ENCODE measurements at regions not wholly inside any gene's neighbourhood (a gene's known extent, or its start where the extent isn't known, plus 50 kb on each side); places are given as distances from the start of the nearest gene placed in this dataset.

DNA sequence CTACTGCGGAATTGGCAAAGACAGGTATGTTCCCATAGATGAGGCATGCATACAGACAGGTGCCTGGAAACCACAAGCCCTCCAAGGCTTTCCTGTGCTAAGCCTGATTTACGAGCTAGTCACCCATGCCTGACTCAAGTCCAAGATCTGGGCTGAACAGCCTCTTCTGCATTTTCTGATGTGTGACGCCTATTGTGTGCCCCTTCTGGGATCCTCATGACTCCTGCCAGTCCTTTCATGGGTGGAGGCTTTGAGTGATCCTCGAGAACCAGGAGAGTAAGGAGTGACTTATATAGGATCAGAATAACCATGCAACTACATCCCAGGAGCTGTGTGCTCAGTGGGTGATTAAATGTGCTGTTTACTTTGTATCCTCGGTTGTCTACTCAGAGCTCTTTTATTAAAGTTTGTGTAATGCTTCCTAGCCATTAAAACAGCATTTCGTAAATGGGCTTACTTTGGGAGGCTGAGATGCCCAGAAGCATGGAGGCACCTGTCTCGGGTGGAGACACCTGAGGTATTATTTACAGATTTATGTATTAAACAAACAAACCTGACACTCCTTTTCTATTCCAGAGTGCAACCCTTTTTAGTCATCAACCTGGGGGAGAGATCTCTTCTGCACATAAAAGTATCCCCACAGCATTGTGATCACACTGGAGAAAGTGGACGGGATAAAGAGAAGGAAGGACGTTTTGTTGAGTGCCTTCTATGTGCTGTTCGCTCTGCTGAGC lies 373.0 kb upstream of the DYNLRB2 start:
- CTCF ChIA-PET = no interaction called here
- no peak for DNase-seq (ENCODE audit: extremely low spot score)
- TF ChIP-seq BHLHE40 (IDR thresholded peaks at IDR 0.05; ENCODE audit: borderline replicate concordance) (no peak), TARDBP (IDR thresholded peaks at IDR 0.05) (no peak), FOXA1 (IDR thresholded peaks at IDR 0.05) (no peak), FOXK2 (IDR thresholded peaks at IDR 0.05) (no peak), SP1 (IDR thresholded peaks at IDR 0.05) (no peak), ARNT (IDR thresholded peaks at IDR 0.05) (no peak), CTBP1 (IDR thresholded peaks at IDR 0.05; ENCODE audit: borderline replicate concordance) (no peak), SUZ12 (IDR thresholded peaks at IDR 0.05) (no peak), ZNF384 (IDR thresholded peaks at IDR 0.05) (no peak), FOXM1 (IDR thresholded peaks at IDR 0.05; ENCODE audit: borderline replicate concordance) (no peak), L3MBTL2 (conservative IDR thresholded peaks at IDR 0.05) (no peak)
- TF ChIP-seq, protein P1, sequence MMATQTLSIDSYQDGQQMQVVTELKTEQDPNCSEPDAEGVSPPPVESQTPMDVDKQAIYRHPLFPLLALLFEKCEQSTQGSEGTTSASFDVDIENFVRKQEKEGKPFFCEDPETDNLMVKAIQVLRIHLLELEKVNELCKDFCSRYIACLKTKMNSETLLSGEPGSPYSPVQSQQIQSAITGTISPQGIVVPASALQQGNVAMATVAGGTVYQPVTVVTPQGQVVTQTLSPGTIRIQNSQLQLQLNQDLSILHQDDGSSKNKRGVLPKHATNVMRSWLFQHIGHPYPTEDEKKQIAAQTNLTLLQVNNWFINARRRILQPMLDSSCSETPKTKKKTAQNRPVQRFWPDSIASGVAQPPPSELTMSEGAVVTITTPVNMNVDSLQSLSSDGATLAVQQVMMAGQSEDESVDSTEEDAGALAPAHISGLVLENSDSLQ (IDR thresholded peaks at IDR 0.05) = no peak
- POLR2A ChIA-PET = no interaction called here

DNA sequence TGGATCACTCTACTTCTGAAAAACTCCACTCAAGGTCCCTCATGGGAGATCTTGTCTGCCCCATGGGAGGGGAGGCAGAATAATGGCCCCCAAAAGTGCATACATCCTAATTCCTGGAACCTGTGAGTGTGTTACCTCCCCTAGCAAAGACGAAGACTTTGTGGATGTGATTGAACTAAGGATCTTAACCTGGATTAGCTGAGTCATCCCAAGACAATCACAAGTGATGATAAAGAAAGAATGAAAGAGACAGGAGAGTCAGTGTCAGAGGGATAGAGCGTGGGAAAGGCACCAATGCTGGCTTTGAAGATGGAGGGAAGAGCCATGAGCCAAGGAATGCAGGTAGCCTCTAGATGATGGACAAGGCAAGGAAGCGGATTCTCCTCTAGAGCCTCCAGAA lies 374.7 kb upstream of the DYNLRB2 start:
- TF ChIP-seq FOXA1 (IDR thresholded peaks at IDR 0.05) (no peak), L3MBTL2 (conservative IDR thresholded peaks at IDR 0.05) (no peak), ZNF384 (IDR thresholded peaks at IDR 0.05) (no peak), SP1 (IDR thresholded peaks at IDR 0.05) (no peak), SUZ12 (IDR thresholded peaks at IDR 0.05) (no peak), ELF4 (IDR thresholded peaks at IDR 0.05) (no peak), HDGF (IDR thresholded peaks at IDR 0.05; ENCODE audit: borderline replicate concordance) (no peak), FOXM1 (IDR thresholded peaks at IDR 0.05; ENCODE audit: borderline replicate concordance) (no peak)
- POLR2A ChIA-PET = no interaction called here
- DNase-seq (ENCODE audit: extremely low spot score) = no peak
- CTCF ChIA-PET = no interaction called here

DNA sequence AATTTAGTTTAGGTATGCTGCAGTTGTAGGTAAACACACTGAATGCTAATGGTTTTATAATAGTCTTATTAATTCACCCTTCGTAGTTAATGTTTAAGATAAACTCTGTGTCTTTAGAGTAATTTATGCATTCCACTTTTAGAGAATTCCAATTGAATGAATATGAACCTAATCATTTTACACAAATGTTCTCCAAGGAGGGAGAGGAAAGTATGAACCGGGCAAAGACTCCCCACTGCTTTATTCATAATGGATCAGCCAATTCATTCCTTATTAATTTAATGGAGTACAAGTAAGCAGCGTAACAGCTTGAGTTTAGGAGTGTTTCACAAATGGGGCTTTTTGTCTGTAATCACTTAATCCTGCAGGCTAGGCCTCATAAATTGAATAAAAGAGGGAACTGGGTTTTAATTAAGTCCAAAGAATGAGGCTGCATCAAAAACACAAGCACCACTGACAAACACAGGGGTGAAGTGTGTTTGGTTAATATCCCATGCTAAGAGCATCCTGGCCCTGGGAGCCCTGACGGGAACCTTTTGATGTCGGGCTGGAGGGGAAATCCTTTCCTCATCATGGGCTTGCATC lies 375.7 kb upstream of the DYNLRB2 start:
- TF ChIP-seq HDGF (IDR thresholded peaks at IDR 0.05; ENCODE audit: borderline replicate concordance) (no peak), BHLHE40 (IDR thresholded peaks at IDR 0.05; ENCODE audit: borderline replicate concordance) (no peak), FOXK2 (IDR thresholded peaks at IDR 0.05) (no peak), ZNF384 (IDR thresholded peaks at IDR 0.05) (no peak), CTBP1 (IDR thresholded peaks at IDR 0.05; ENCODE audit: borderline replicate concordance) (no peak), NFRKB (IDR thresholded peaks at IDR 0.05) (no peak)
- ChIA-PET POLR2A (interaction anchor here (0.7 kb wide), 1 partner anchor 9 kb away, joined by 3 read pairs; no protein-coding TSS in a partner anchor), CTCF (no interaction called here)
- no peak for DNase-seq (ENCODE audit: extremely low spot score)

DNA sequence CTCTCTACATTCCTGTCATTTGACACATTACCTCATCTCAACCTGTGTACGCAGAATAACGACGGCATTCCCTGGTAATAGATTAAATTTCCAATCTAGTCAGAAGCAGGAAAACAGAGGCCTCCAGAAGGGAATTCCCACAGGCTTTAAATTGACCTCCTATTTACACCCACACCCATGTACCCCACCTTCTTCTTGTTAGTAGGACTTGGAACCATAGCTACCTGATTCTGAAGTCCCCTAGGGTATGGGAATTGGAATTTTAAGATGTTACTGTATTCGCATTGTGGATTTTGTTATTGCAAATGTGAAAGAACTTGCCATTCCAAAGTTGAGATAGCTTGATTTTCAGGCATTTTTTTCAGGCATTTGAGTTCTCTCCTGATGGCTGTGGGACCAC lies 377.5 kb upstream of the DYNLRB2 start:
- no peak for TF ChIP-seq FOXM1 (IDR thresholded peaks at IDR 0.05; ENCODE audit: borderline replicate concordance)
- TF ChIP-seq SP1 (IDR thresholded peaks at IDR 0.05) = no peak
- no peak for TF ChIP-seq FOXK2 (IDR thresholded peaks at IDR 0.05)
- TF ChIP-seq ELF4 (IDR thresholded peaks at IDR 0.05) = no peak
- no peak for TF ChIP-seq TARDBP (IDR thresholded peaks at IDR 0.05)
- no peak for TF ChIP-seq NFRKB (IDR thresholded peaks at IDR 0.05)
- TF ChIP-seq ZNF384 (IDR thresholded peaks at IDR 0.05) = no peak
- TF ChIP-seq ARNT (IDR thresholded peaks at IDR 0.05) = no peak
- no peak for TF ChIP-seq LEF1 (IDR thresholded peaks at IDR 0.05; ENCODE audit: borderline replicate concordance)
- TF ChIP-seq L3MBTL2 (conservative IDR thresholded peaks at IDR 0.05) = no peak
- TF ChIP-seq FOXA1 (IDR thresholded peaks at IDR 0.05) = no peak
- TF ChIP-seq SUZ12 (IDR thresholded peaks at IDR 0.05) = no peak
- TF ChIP-seq, protein P1 (IDR thresholded peaks at IDR 0.05) = no peak
- TF ChIP-seq HDGF (IDR thresholded peaks at IDR 0.05; ENCODE audit: borderline replicate concordance) = no peak
- TF ChIP-seq CTBP1 (IDR thresholded peaks at IDR 0.05; ENCODE audit: borderline replicate concordance) = no peak
- no peak for TF ChIP-seq BHLHE40 (IDR thresholded peaks at IDR 0.05; ENCODE audit: borderline replicate concordance)
- CTCF ChIA-PET = no interaction called here
- DNase-seq (ENCODE audit: extremely low spot score) = no peak
- POLR2A ChIA-PET = no interaction called here

DNA sequence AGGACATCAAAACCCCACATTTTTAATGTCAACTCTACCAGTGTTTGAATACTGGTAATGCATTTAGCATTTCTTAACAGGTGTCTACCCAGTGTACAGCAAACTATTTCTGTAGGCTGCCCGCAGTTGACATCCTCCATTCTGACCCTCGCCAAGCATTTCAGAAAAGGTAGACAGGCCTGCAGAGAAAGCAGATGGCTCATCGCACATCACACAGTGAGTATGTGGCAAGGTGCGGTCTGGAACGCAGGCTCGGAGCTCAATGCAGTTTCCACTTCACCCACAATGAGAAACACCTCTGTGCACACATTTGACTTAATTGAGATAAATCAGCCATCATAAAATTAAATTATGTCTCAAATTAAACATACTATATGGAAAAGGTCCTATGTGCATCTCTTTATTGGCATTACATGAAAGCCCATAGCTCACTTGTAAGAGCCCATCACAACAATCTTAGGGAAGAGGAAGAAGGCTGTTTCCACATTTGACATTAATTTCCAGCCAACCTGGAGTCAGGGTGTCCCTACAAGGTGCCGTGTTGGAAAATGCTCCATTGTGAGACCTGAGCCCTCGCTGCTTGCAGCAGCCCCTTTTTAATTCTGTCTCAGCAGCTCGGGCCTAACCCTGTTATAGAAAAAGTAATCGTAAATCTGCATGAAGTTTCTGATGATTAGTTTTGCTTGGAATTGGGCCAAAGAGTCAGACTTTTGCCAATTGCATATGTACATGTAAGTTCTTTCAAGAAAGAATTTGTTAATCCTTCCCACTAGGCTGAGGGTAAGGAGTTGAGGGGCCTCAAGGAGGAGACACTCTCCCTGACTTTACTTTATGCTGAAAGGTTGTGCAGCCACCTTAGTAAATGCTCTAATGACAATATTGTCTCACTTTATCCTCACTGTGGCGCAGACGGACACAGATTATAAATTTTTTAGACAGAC lies 378.7 kb upstream of the DYNLRB2 start:
- no peak for DNase-seq (ENCODE audit: extremely low spot score)
- ChIA-PET POLR2A (no interaction called here), CTCF (no interaction called here)
- TF ChIP-seq NFRKB (IDR thresholded peaks at IDR 0.05) (no peak), ELF4 (IDR thresholded peaks at IDR 0.05) (no peak), FOXM1 (IDR thresholded peaks at IDR 0.05; ENCODE audit: borderline replicate concordance) (no peak), ZNF384 (IDR thresholded peaks at IDR 0.05) (no peak), LEF1 (IDR thresholded peaks at IDR 0.05; ENCODE audit: borderline replicate concordance) (no peak), ARNT (IDR thresholded peaks at IDR 0.05) (no peak), FOXA1 (IDR thresholded peaks at IDR 0.05) (no peak), CTBP1 (IDR thresholded peaks at IDR 0.05; ENCODE audit: borderline replicate concordance) (no peak), HDGF (IDR thresholded peaks at IDR 0.05; ENCODE audit: borderline replicate concordance) (no peak), SP1 (IDR thresholded peaks at IDR 0.05) (no peak), SUZ12 (IDR thresholded peaks at IDR 0.05) (no peak), BHLHE40 (IDR thresholded peaks at IDR 0.05; ENCODE audit: borderline replicate concordance) (no peak), TARDBP (IDR thresholded peaks at IDR 0.05) (no peak), L3MBTL2 (conservative IDR thresholded peaks at IDR 0.05) (no peak)
- TF ChIP-seq, protein P1 (IDR thresholded peaks at IDR 0.05) = no peak
